ENCODE measurements at regions not wholly inside any gene's neighbourhood (a gene's known extent, or its start where the extent isn't known, plus 50 kb on each side); places are given as distances from the start of the nearest gene placed in this dataset.

- Histone ChIP-seq H3K9me3 (ENCODE audit: control insufficient read depth, insufficient read depth, low read depth, low read length) (no peaks in the 10 kb centered on the region), H3K27ac (ENCODE audit: extremely low read depth, low read depth, low read length) (no peak overlapping the region), H3K36me3 (ENCODE audit: control insufficient read depth in 2 of 2, insufficient read depth in 1 of 2, low read length in 2 of 2) (no peaks in the 10 kb centered on the region), H3K4me3 (ENCODE audit: low read depth, low read length) (no peak overlapping the region), H3K4me1 (ENCODE audit: control insufficient read depth, insufficient read depth, low read length) (no peaks in the 10 kb centered on the region)
- TF ChIP-seq KLF10 (tag by site-specific recombination; IDR thresholded peaks at IDR 0.05) (no peak), ZNF140 (tag by site-specific recombination; IDR thresholded peaks at IDR 0.05) (no peak)
- ChIA-PET CTCF (interaction anchor here (0.7 kb wide), 1 partner anchor 1010 kb away, joined by 4 read pairs; no protein-coding TSS in a partner anchor), POLR2A (no interaction called here)
Observed at GRCh38 chr2:192333642-192334041, 138.9 kb upstream of the TMEFF2 start.

GRCh38 chr2:192328297-192328696, 133.6 kb upstream of the TMEFF2 start:
- CTCF ChIA-PET, result no interaction called here
- H3K36me3 ChIP-seq (ENCODE audit: control insufficient read depth in 2 of 2, insufficient read depth in 1 of 2, low read length in 2 of 2), result no peaks in the 10 kb centered on the region
- H3K4me1 ChIP-seq (ENCODE audit: control insufficient read depth, insufficient read depth, low read length), result no peaks in the 10 kb centered on the region
- POLR2A ChIA-PET, result no interaction called here
- H3K27ac ChIP-seq (ENCODE audit: extremely low read depth, low read depth, low read length), result no peak overlapping the region
- TF ChIP-seq ZNF704 (tag by site-specific recombination; IDR thresholded peaks at IDR 0.05) (no peak), ZBTB17 (tag by site-specific recombination; IDR thresholded peaks at IDR 0.05) (no peak), ZNF280D (tag by site-specific recombination; IDR thresholded peaks at IDR 0.05) (no peak), ZNF341 (tag by site-specific recombination; IDR thresholded peaks at IDR 0.05; ENCODE audit: low read depth) (no peak), ZBTB44 (tag by site-specific recombination; IDR thresholded peaks at IDR 0.05) (no peak), ZNF692 (tag by site-specific recombination; IDR thresholded peaks at IDR 0.05) (no peak), ZNF624 (tag by site-specific recombination; IDR thresholded peaks at IDR 0.05) (no peak), ZNF391 (tag by site-specific recombination; IDR thresholded peaks at IDR 0.05; ENCODE audit: borderline replicate concordance, low read depth) (no peak), TCF7L2 (IDR thresholded peaks at IDR 0.05; ENCODE audit: borderline replicate concordance, low read depth, low read length) (no peak), ZNF48 (tag by site-specific recombination; IDR thresholded peaks at IDR 0.05) (no peak), ZNF677 (tag by site-specific recombination; IDR thresholded peaks at IDR 0.05) (no peak), ZNF843 (tag by site-specific recombination; IDR thresholded peaks at IDR 0.05) (no peak), ZNF580 (tag by site-specific recombination; IDR thresholded peaks at IDR 0.05) (no peak), ZNF707 (tag by site-specific recombination; IDR thresholded peaks at IDR 0.05) (no peak), AEBP2 (tag by site-specific recombination; IDR thresholded peaks at IDR 0.05; ENCODE audit: borderline replicate concordance) (no peak), ZBTB21 (tag by site-specific recombination; IDR thresholded peaks at IDR 0.05) (no peak), ZNF324 (tag by site-specific recombination; IDR thresholded peaks at IDR 0.05) (no peak), BCL11A (tag by site-specific recombination; IDR thresholded peaks at IDR 0.05; ENCODE audit: low read depth) (no peak)
- H3K9me3 ChIP-seq (ENCODE audit: control insufficient read depth, insufficient read depth, low read depth, low read length), result no peaks in the 10 kb centered on the region
- no peak overlapping the region for H3K4me3 ChIP-seq (ENCODE audit: low read depth, low read length)
